ENCODE measurements at regions not wholly inside any gene's neighbourhood (a gene's known extent, or its start where the extent isn't known, plus 50 kb on each side); places are given as distances from the start of the nearest gene placed in this dataset.

- TF ChIP-seq, protein P1, sequence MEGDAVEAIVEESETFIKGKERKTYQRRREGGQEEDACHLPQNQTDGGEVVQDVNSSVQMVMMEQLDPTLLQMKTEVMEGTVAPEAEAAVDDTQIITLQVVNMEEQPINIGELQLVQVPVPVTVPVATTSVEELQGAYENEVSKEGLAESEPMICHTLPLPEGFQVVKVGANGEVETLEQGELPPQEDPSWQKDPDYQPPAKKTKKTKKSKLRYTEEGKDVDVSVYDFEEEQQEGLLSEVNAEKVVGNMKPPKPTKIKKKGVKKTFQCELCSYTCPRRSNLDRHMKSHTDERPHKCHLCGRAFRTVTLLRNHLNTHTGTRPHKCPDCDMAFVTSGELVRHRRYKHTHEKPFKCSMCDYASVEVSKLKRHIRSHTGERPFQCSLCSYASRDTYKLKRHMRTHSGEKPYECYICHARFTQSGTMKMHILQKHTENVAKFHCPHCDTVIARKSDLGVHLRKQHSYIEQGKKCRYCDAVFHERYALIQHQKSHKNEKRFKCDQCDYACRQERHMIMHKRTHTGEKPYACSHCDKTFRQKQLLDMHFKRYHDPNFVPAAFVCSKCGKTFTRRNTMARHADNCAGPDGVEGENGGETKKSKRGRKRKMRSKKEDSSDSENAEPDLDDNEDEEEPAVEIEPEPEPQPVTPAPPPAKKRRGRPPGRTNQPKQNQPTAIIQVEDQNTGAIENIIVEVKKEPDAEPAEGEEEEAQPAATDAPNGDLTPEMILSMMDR (IDR thresholded peaks at IDR 0.05; ENCODE audit: low read length): no peak
- TF ChIP-seq EZH2 (optimal IDR thresholded peaks at IDR 0.05; ENCODE audit: low read depth, low read length) (no peak), EZH2phosphoT487 (IDR thresholded peaks at IDR 0.05; ENCODE audit: low read length) (no peak)
These were observed 309.8 kb downstream of the CASP12 start for GRCh38 chr11:104588446-104588845.
